NCI-H226 (cell line): ENCODE measurements at regions not wholly inside any gene's neighbourhood (a gene's known extent, or its start where the extent isn't known, plus 50 kb on each side); places are given as distances from the start of the nearest gene placed in this dataset.

ENCODE experiments used
- DNase-seq: peaks from one replicate; pipeline ENCODE4 v3.0.0-alpha.2; 2015

GRCh38 chr2:192253692-192254091, 59.0 kb upstream of the TMEFF2 start:
- no peak for DNase-seq

GRCh38 chr2:192250961-192251360, 56.2 kb upstream of the TMEFF2 start:
- no peak for DNase-seq

GRCh38 chr2:192247456-192247855, 52.7 kb upstream of the TMEFF2 start:
- no peak for DNase-seq

- no peak for DNase-seq
Measured at GRCh38 chr2:192246297-192246696, 51.6 kb upstream of the TMEFF2 start.

DNA sequence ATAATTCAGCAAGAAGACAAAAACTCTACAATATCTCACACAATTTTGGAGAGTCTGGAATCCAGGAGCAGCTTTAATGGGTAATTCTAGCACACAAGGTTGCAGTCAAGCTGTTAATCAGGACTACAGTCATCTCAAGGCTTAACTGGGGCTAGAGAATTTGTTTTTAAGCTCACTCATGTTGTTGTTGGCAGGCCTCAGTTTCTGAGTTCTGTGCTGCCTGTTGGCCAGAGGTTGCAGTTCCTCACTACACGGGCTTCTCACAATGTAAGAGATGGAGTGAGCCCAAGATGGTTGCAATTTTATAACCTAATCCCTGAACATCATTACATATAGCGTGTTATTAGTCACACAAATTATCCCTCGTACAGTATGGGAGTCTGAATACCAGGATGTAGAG, 50.6 kb upstream of the TMEFF2 start:
- DNase-seq = no peak
